Vagina (tissue), 2 donors: ENCODE measurements at regions not wholly inside any gene's neighbourhood (a gene's known extent, or its start where the extent isn't known, plus 50 kb on each side); places are given as distances from the start of the nearest gene placed in this dataset.

Source experiments
- POLR2AphosphoS5 ChIP-seq, 2 donors: sonication (generic); formaldehyde crosslinking; IDR thresholded peaks; one replicate each; pipeline ENCODE4 v1.9.0; 2017; ENCODE audit warnings: antibody characterized with exemption in 2 of 2, mild to moderate bottlenecking in 2 of 2, low read depth in 1 of 2; ENCODE audit not compliant: insufficient read depth in 1 of 2
- TF ChIP-seq, protein P1 (sequence below), 3 experiments: fragments of 450-650 bp in 2 of 3; fragments of 200-600 bp in 1 of 3; sonication (generic) in 1 of 3; IDR thresholded peaks; one replicate each; pipeline ENCODE4 v1.5.1; 2017 to 2019; ENCODE audit warnings: antibody characterized with exemption in 3 of 3, mild to moderate bottlenecking in 2 of 3, moderate library complexity in 2 of 3

DNA sequence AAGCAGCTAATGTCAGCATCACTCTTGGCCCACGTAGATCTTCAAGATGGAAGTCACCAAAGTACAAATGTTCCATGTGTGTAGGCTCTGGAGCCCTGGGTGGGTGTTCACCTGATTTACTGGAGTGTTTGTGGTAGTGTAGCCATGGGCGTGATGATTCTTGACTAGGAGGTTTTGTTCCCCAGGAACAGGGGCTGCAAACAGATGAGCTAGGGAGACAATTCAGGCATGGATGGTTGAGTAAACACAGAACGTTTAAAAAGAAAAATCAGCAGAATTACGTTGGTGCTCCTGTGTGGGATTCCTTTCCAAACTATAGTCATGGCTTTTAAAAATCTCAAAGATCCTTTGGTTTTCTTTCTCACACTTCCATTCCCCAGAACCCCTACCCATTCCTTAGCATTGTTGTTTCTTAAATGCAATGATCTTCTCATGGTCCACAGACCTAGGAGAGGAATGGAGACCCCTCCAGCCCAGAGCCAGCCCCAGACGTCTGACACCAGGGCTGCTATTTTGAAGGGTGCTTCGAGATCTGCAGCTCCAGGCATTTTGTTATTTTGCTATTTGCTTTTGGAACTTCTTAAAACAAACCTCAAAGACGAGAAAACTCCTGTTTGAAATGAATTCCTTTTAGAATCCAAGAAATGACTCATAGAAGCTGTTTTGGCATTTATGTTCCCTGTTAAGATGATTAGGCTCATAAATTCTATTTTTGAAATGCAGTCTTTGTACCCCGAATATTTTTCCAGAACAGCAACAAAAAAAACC, 115.1 kb downstream of the ETS2 start:
- TF ChIP-seq POLR2AphosphoS5 (IDR thresholded peaks at IDR 0.05; ENCODE audit: insufficient read depth in 1 of 2, low read depth in 1 of 2) = peak in 1 of 2 donors; percentile 94
- TF ChIP-seq, protein P1, sequence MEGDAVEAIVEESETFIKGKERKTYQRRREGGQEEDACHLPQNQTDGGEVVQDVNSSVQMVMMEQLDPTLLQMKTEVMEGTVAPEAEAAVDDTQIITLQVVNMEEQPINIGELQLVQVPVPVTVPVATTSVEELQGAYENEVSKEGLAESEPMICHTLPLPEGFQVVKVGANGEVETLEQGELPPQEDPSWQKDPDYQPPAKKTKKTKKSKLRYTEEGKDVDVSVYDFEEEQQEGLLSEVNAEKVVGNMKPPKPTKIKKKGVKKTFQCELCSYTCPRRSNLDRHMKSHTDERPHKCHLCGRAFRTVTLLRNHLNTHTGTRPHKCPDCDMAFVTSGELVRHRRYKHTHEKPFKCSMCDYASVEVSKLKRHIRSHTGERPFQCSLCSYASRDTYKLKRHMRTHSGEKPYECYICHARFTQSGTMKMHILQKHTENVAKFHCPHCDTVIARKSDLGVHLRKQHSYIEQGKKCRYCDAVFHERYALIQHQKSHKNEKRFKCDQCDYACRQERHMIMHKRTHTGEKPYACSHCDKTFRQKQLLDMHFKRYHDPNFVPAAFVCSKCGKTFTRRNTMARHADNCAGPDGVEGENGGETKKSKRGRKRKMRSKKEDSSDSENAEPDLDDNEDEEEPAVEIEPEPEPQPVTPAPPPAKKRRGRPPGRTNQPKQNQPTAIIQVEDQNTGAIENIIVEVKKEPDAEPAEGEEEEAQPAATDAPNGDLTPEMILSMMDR (IDR thresholded peaks at IDR 0.05) = no peak
